ENCODE measurements at regions not wholly inside any gene's neighbourhood (a gene's known extent, or its start where the extent isn't known, plus 50 kb on each side); places are given as distances from the start of the nearest gene placed in this dataset.

GRCh38 chr6:18603361-18603760 is 216.2 kb downstream of the RNF144B start:
- Histone ChIP-seq H3K9me2 (ENCODE audit: low read depth, low read length) (no peaks in the 10 kb centered on the region), H3K79me2 (ENCODE audit: insufficient read depth, low read length) (no peaks in the 10 kb centered on the region), H2AFZ (ENCODE audit: low read length) (no peak overlapping the region), H3K4me1 (ENCODE audit: insufficient read depth, low read length, severe bottlenecking) (no peaks in the 10 kb centered on the region), H3K36me3 (ENCODE audit: insufficient read depth, low read length) (no peaks in the 10 kb centered on the region), H3K4me2 (ENCODE audit: low read length) (no peak overlapping the region), H3K4me3 (ENCODE audit: low read depth, low read length, poor library complexity, severe bottlenecking) (no peak overlapping the region), H3K27ac (ENCODE audit: low read depth, low read length, poor library complexity, severe bottlenecking) (no peak overlapping the region), H4K20me1 (ENCODE audit: insufficient read depth, low read length) (no peaks in the 10 kb centered on the region), H3K9me3 (ENCODE audit: low read length) (no peaks in the 10 kb centered on the region), H3K9ac (ENCODE audit: low read length) (no peak overlapping the region), H3K27me3 (ENCODE audit: insufficient read depth, low read length) (no peaks in the 10 kb centered on the region), H3F3A (ENCODE audit: insufficient read depth, low read length) (no peaks in the 10 kb centered on the region)
- TF ChIP-seq CTCF (IDR thresholded peaks at IDR 0.05; ENCODE audit: low read length) = no peak
- no peak for TF ChIP-seq EZH2 (IDR thresholded peaks at IDR 0.05; ENCODE audit: borderline replicate concordance, low read length)

GRCh38 chr6:18605841-18606240 is 218.7 kb downstream of the RNF144B start:
- no peaks in the 10 kb centered on the region for H3K9me3 ChIP-seq (ENCODE audit: low read length)
- H4K20me1 ChIP-seq (ENCODE audit: insufficient read depth, low read length) = no peaks in the 10 kb centered on the region
- no peak overlapping the region for H3K4me2 ChIP-seq (ENCODE audit: low read length)
- H2AFZ ChIP-seq (ENCODE audit: low read length) = no peak overlapping the region
- TF ChIP-seq EZH2 (IDR thresholded peaks at IDR 0.05; ENCODE audit: borderline replicate concordance, low read length) (no peak), CTCF (IDR thresholded peaks at IDR 0.05; ENCODE audit: low read length) (no peak)
- H3K36me3 ChIP-seq (ENCODE audit: insufficient read depth, low read length) = no peaks in the 10 kb centered on the region
- no peak overlapping the region for H3K27ac ChIP-seq (ENCODE audit: low read depth, low read length, poor library complexity, severe bottlenecking)
- H3K79me2 ChIP-seq (ENCODE audit: insufficient read depth, low read length) = no peaks in the 10 kb centered on the region
- no peaks in the 10 kb centered on the region for H3K4me1 ChIP-seq (ENCODE audit: insufficient read depth, low read length, severe bottlenecking)
- no peak overlapping the region for H3K9ac ChIP-seq (ENCODE audit: low read length)
- no peaks in the 10 kb centered on the region for H3F3A ChIP-seq (ENCODE audit: insufficient read depth, low read length)
- H3K4me3 ChIP-seq (ENCODE audit: low read depth, low read length, poor library complexity, severe bottlenecking) = no peak overlapping the region
- no peaks in the 10 kb centered on the region for H3K27me3 ChIP-seq (ENCODE audit: insufficient read depth, low read length)
- H3K9me2 ChIP-seq (ENCODE audit: low read depth, low read length) = no peaks in the 10 kb centered on the region

GRCh38 chr6:18609715-18610114 is 222.6 kb downstream of the RNF144B start:
- Histone ChIP-seq H4K20me1 (ENCODE audit: insufficient read depth, low read length) (no peaks in the 10 kb centered on the region), H3K4me2 (ENCODE audit: low read length) (no peak overlapping the region), H3K27ac (ENCODE audit: low read depth, low read length, poor library complexity, severe bottlenecking) (no peak overlapping the region), H3K9ac (ENCODE audit: low read length) (no peak overlapping the region), H3K79me2 (ENCODE audit: insufficient read depth, low read length) (no peaks in the 10 kb centered on the region), H3K4me3 (ENCODE audit: low read depth, low read length, poor library complexity, severe bottlenecking) (no peak overlapping the region), H3F3A (ENCODE audit: insufficient read depth, low read length) (no peaks in the 10 kb centered on the region), H2AFZ (ENCODE audit: low read length) (no peak overlapping the region), H3K9me3 (ENCODE audit: low read length) (no peaks in the 10 kb centered on the region), H3K36me3 (ENCODE audit: insufficient read depth, low read length) (no peaks in the 10 kb centered on the region), H3K9me2 (ENCODE audit: low read depth, low read length) (no peaks in the 10 kb centered on the region), H3K4me1 (ENCODE audit: insufficient read depth, low read length, severe bottlenecking) (no peaks in the 10 kb centered on the region), H3K27me3 (ENCODE audit: insufficient read depth, low read length) (no peaks in the 10 kb centered on the region)
- TF ChIP-seq EZH2 (IDR thresholded peaks at IDR 0.05; ENCODE audit: borderline replicate concordance, low read length) (no peak), CTCF (IDR thresholded peaks at IDR 0.05; ENCODE audit: low read length) (no peak)

All from OCI-LY1 (cell line).